Kasumi-1 (cell line): ENCODE measurements at regions not wholly inside any gene's neighbourhood (a gene's known extent, or its start where the extent isn't known, plus 50 kb on each side); places are given as distances from the start of the nearest gene placed in this dataset.

ENCODE experiments used
- DNase-seq, 2 experiments: peaks; one replicate each; lab custom pipeline; 2025; lab: John Stamatoyannopoulos, UW

GRCh38 chr6:21885532-21886114 is 292.1 kb downstream of the SOX4 start:
- no peak for DNase-seq

GRCh38 chr6:21886542-21887151 is 293.1 kb downstream of the SOX4 start:
- no peak for DNase-seq

- DNase-seq = no peak
Observed at GRCh38 chr6:21887231-21888185, 294.0 kb downstream of the SOX4 start.

- DNase-seq = no peak
Observed at GRCh38 chr6:21891080-21891479, 297.5 kb downstream of the SOX4 start.

GRCh38 chr6:21893793-21894192 is 300.2 kb downstream of the SOX4 start:
- DNase-seq = no peak

GRCh38 chr6:21895555-21895954 is 302.0 kb downstream of the SOX4 start:
- no peak for DNase-seq

GRCh38 chr6:21898107-21898796 is 304.7 kb downstream of the SOX4 start:
- DNase-seq = no peak

GRCh38 chr6:21899708-21900107 is 306.2 kb downstream of the SOX4 start:
- DNase-seq = no peak

GRCh38 chr6:21900730-21901129 is 307.2 kb downstream of the SOX4 start:
- no peak for DNase-seq

- DNase-seq = no peak
Observed at GRCh38 chr6:21902628-21903169, 309.1 kb downstream of the SOX4 start.

GRCh38 chr6:21905531-21905930 is 312.0 kb downstream of the SOX4 start:
- DNase-seq = no peak

GRCh38 chr6:21906826-21907225 is 313.3 kb downstream of the SOX4 start:
- no peak for DNase-seq

GRCh38 chr6:21907291-21907690 is 313.7 kb downstream of the SOX4 start:
- no peak for DNase-seq

GRCh38 chr6:21908161-21908848 is 314.8 kb downstream of the SOX4 start:
- no peak for DNase-seq

GRCh38 chr6:21909321-21909720 is 315.8 kb downstream of the SOX4 start:
- DNase-seq = no peak

- DNase-seq = no peak
Observed at GRCh38 chr6:21911208-21911607, 317.7 kb downstream of the SOX4 start.

- no peak for DNase-seq
Observed at GRCh38 chr6:21912151-21912832, 318.7 kb downstream of the SOX4 start.

- DNase-seq = no peak
Observed at GRCh38 chr6:21914121-21914973, 320.8 kb downstream of the SOX4 start.

- DNase-seq = no peak
Observed at GRCh38 chr6:21915707-21916260, 322.2 kb downstream of the SOX4 start.

GRCh38 chr6:21918041-21918440 is 324.5 kb downstream of the SOX4 start:
- DNase-seq = no peak
